HG03565 (cell line): ENCODE measurements at regions not wholly inside any gene's neighbourhood (a gene's known extent, or its start where the extent isn't known, plus 50 kb on each side); places are given as distances from the start of the nearest gene placed in this dataset.

Source experiments
- ATAC-seq: cut with Tn5 transposase; IDR thresholded peaks from one replicate; pipeline ENCODE4 v1.9.1; 2021; ENCODE audit warnings: mild to moderate bottlenecking, moderate library complexity; ENCODE audit not compliant: unreplicated experiment

- no peak for ATAC-seq
These were observed 357.3 kb upstream of the RASGEF1B start for GRCh38 chr4:81828991-81829390.

GRCh38 chr4:81827577-81828202 lies 356.0 kb upstream of the RASGEF1B start:
- ATAC-seq = peak; percentile 87

GRCh38 chr4:81826817-81827424 lies 355.2 kb upstream of the RASGEF1B start:
- ATAC-seq = no peak

GRCh38 chr4:81826335-81826734 lies 354.6 kb upstream of the RASGEF1B start:
- no peak for ATAC-seq

GRCh38 chr4:81818385-81818920 lies 346.7 kb upstream of the RASGEF1B start:
- ATAC-seq = no peak

- no peak for ATAC-seq
These were observed 344.5 kb upstream of the RASGEF1B start for GRCh38 chr4:81816031-81816761.

- ATAC-seq = no peak
These were observed 343.4 kb upstream of the RASGEF1B start for GRCh38 chr4:81814987-81815541.

- no peak for ATAC-seq
These were observed 340.0 kb upstream of the RASGEF1B start for GRCh38 chr4:81811562-81812293.

GRCh38 chr4:81808011-81808672 lies 336.4 kb upstream of the RASGEF1B start:
- ATAC-seq = no peak

GRCh38 chr4:81807386-81807785 lies 335.7 kb upstream of the RASGEF1B start:
- ATAC-seq = no peak

- ATAC-seq = no peak
These were observed 334.8 kb upstream of the RASGEF1B start for GRCh38 chr4:81806485-81806884.

GRCh38 chr4:81804849-81805248 lies 333.1 kb upstream of the RASGEF1B start:
- ATAC-seq = no peak

GRCh38 chr4:81802285-81802846 lies 330.7 kb upstream of the RASGEF1B start:
- ATAC-seq = no peak

- no peak for ATAC-seq
These were observed 327.7 kb upstream of the RASGEF1B start for GRCh38 chr4:81799371-81799770.

- ATAC-seq = peak; percentile 79
These were observed 325.3 kb upstream of the RASGEF1B start for GRCh38 chr4:81796790-81797528.

- no peak for ATAC-seq
These were observed 320.8 kb upstream of the RASGEF1B start for GRCh38 chr4:81792521-81792920.

GRCh38 chr4:81790477-81790876 lies 318.8 kb upstream of the RASGEF1B start:
- ATAC-seq = no peak

GRCh38 chr4:81789741-81790399 lies 318.2 kb upstream of the RASGEF1B start:
- no peak for ATAC-seq

GRCh38 chr4:81789158-81789557 lies 317.5 kb upstream of the RASGEF1B start:
- no peak for ATAC-seq
